H1 (cell line): ENCODE measurements at regions not wholly inside any gene's neighbourhood (a gene's known extent, or its start where the extent isn't known, plus 50 kb on each side); places are given as distances from the start of the nearest gene placed in this dataset.

ENCODE experiments used
- CTCF ChIA-PET: fragments of 300-600 bp; sonication (Branson Sonifier 250); formaldehyde crosslinking; loops from one replicate; lab custom pipeline; 2021; ENCODE audit not compliant: partially characterized antibody; lab: Charles Lee
- POLR2A ChIA-PET: fragments of 300-600 bp; sonication (Branson Sonifier 250); formaldehyde crosslinking; loops from one replicate; lab custom pipeline; 2021; ENCODE audit warnings: inconsistent platforms; ENCODE audit not compliant: partially characterized antibody; lab: Charles Lee
- DNase-seq, 2 experiments: peaks; one replicate each; pipeline versions ENCODE4 v3.0.0 to v3.0.0-alpha.2; 2010 to 2022; ENCODE audit warnings: low spot score in 2 of 2, low read depth in 1 of 2, mixed read lengths in 1 of 2
- FAIRE-seq: peaks from 2 replicates; lab custom pipeline; 2011; peaks lifted over from hg19 to GRCh38; lab: Jason Lieb, UNC
- H2AFZ ChIP-seq: 2 replicates; pipeline ENCODE4 v1.8.1; 2012; ENCODE audit warnings: low read length, inconsistent platforms
- H2AK5ac ChIP-seq: 2 replicates; pipeline ENCODE4 v1.6.1; 2013; ENCODE audit warnings: low read depth, low read length
- H2BK120ac ChIP-seq: replicated peaks from 2 replicates; pipeline ENCODE3; 2013; ENCODE audit warnings: low read depth, low read length, inconsistent platforms
- H2BK12ac ChIP-seq: 2 replicates; pipeline ENCODE4 v1.6.1; 2013; ENCODE audit warnings: low read depth, low read length
- H2BK15ac ChIP-seq: 2 replicates; pipeline ENCODE4 v1.6.1; 2013; ENCODE audit warnings: low read length
- H2BK20ac ChIP-seq: 2 replicates; pipeline ENCODE4 v1.6.1; 2013; ENCODE audit warnings: low read length
- H2BK5ac ChIP-seq: 2 replicates; pipeline ENCODE4 v1.6.1; 2013; ENCODE audit warnings: low read depth, low read length
- H3K14ac ChIP-seq: 2 replicates; pipeline ENCODE4 v1.6.1; 2013; ENCODE audit warnings: inconsistent platforms; ENCODE audit not compliant: insufficient read length
- H3K18ac ChIP-seq: 2 replicates; pipeline ENCODE4 v1.6.1; 2013; ENCODE audit warnings: low read length; ENCODE audit errors: extremely low read depth
- H3K23ac ChIP-seq: 2 replicates; pipeline ENCODE4 v1.6.1; 2013; ENCODE audit warnings: inconsistent platforms; ENCODE audit not compliant: insufficient read length
- H3K23me2 ChIP-seq: 2 replicates; pipeline ENCODE4 v1.6.1; 2013; ENCODE audit warnings: low read depth, low read length
- H3K27ac ChIP-seq: 2 replicates; pipeline ENCODE4 v1.6.1; 2011; ENCODE audit warnings: low read depth, low read length, inconsistent platforms
- H3K27me3 ChIP-seq, 4 experiments: replicated peaks in 1 of 4; 1 replicate in 1 of 4; 2 replicates in 3 of 4; pipeline versions ENCODE4 v1.6.1 to v1.8.1; 2011 to 2013; ENCODE audit warnings: low read length in 3 of 4, mild to moderate bottlenecking in 3 of 4, inconsistent platforms in 2 of 4, mixed read lengths in 2 of 4, moderate library complexity in 1 of 4; ENCODE audit not compliant: control insufficient read depth in 3 of 4, insufficient read depth in 3 of 4; ENCODE audit errors: extremely low read depth in 1 of 4
- H3K36me3 ChIP-seq, 4 experiments: 2 replicates each; pipeline versions ENCODE4 v1.6.1 to v1.8.1; 2011 to 2013; ENCODE audit warnings: mild to moderate bottlenecking in 4 of 4, low read length in 3 of 4, moderate library complexity in 2 of 4, control low read depth in 1 of 4, inconsistent platforms in 1 of 4; ENCODE audit not compliant: insufficient read depth in 4 of 4, control insufficient read depth in 2 of 4
- H3K4ac ChIP-seq: replicated peaks from 2 replicates; pipeline ENCODE3; 2013; ENCODE audit warnings: low read length, low read depth, mixed read lengths, inconsistent platforms; ENCODE audit not compliant: insufficient read length
- H3K4me1 ChIP-seq, 4 experiments: replicated peaks in 1 of 4; 1 replicate in 1 of 4; 2 replicates in 3 of 4; pipeline versions ENCODE4 v1.6.1 to v1.8.1; 2011 to 2013; ENCODE audit warnings: low read length in 3 of 4, inconsistent platforms in 2 of 4, mixed read lengths in 1 of 4; ENCODE audit not compliant: insufficient read depth in 4 of 4, control insufficient read depth in 3 of 4
- H3K4me2 ChIP-seq, 2 experiments: 2 replicates each; pipeline versions ENCODE4 v1.6.1 to v1.8.1; 2011 to 2013; ENCODE audit warnings: low read depth in 2 of 2, low read length in 2 of 2, control low read depth in 1 of 2, inconsistent platforms in 1 of 2, mild to moderate bottlenecking in 1 of 2; ENCODE audit not compliant: insufficient read depth in 1 of 2
- H3K4me3 ChIP-seq, 4 experiments: fragments of 200-600, 300-600 bp in 1 of 4; sonication (generic), shearing (Covaris generic), sonication (Bioruptor Twin) in 1 of 4; 2 replicates each; pipeline versions ENCODE4 v1.5.1 to v1.8.1; 2011 to 2016; ENCODE audit warnings: low read length in 4 of 4, low read depth in 3 of 4, control low read depth in 2 of 4, inconsistent platforms in 2 of 4, mild to moderate bottlenecking in 2 of 4, mixed read lengths in 1 of 4, moderate library complexity in 1 of 4; ENCODE audit not compliant: insufficient read depth in 2 of 4; ENCODE audit errors: extremely low read depth in 1 of 4
- H3K56ac ChIP-seq: replicated peaks from 2 replicates; pipeline ENCODE3; 2013; ENCODE audit warnings: low read depth, mild to moderate bottlenecking, mixed read lengths, low read length, inconsistent platforms; ENCODE audit not compliant: insufficient read length
- H3K79me1 ChIP-seq: 2 replicates; pipeline ENCODE4 v1.6.1; 2013; ENCODE audit warnings: low read depth, low read length, control low read depth
- H3K79me2 ChIP-seq, 2 experiments: 2 replicates each; pipeline versions ENCODE4 v1.6.1 to v1.8.1; 2012 to 2013; ENCODE audit warnings: low read length in 2 of 2, mild to moderate bottlenecking in 2 of 2, inconsistent platforms in 1 of 2; ENCODE audit not compliant: insufficient read depth in 2 of 2, control insufficient read depth in 1 of 2
- H3K9ac ChIP-seq, 4 experiments: replicated peaks in 1 of 4; 1 replicate in 1 of 4; 2 replicates in 3 of 4; pipeline versions ENCODE4 v1.6.1 to v1.8.1; 2011 to 2013; ENCODE audit warnings: low read depth in 3 of 4, low read length in 3 of 4, control low read depth in 2 of 4, mild to moderate bottlenecking in 2 of 4, moderate library complexity in 2 of 4, inconsistent platforms in 1 of 4; ENCODE audit errors: extremely low read depth in 1 of 4
- H3K9me3 ChIP-seq, 2 experiments: 2 replicates each; pipeline versions ENCODE4 v1.6.1 to v1.8.1; 2012 to 2013; ENCODE audit warnings: mild to moderate bottlenecking in 2 of 2, moderate library complexity in 2 of 2, control low read depth in 1 of 2, inconsistent platforms in 1 of 2, low read depth in 1 of 2, low read length in 1 of 2, mixed read lengths in 1 of 2; ENCODE audit not compliant: insufficient read depth in 2 of 2
- H4K20me1 ChIP-seq, 2 experiments: replicated peaks in 1 of 2; 2 replicates each; pipeline versions ENCODE3 to v1.8.1; 2011 to 2013; ENCODE audit warnings: inconsistent platforms in 2 of 2, low read length in 2 of 2, mild to moderate bottlenecking in 1 of 2; ENCODE audit not compliant: insufficient read depth in 2 of 2, control insufficient read depth in 1 of 2
- H4K5ac ChIP-seq: 2 replicates; pipeline ENCODE4 v1.6.1; 2013; ENCODE audit warnings: low read length, low read depth, mixed read lengths, inconsistent platforms; ENCODE audit not compliant: insufficient read length
- H4K8ac ChIP-seq: 2 replicates; pipeline ENCODE4 v1.8.0; 2013; ENCODE audit warnings: mild to moderate bottlenecking, moderate library complexity, low read length, inconsistent platforms; ENCODE audit not compliant: insufficient read depth; ENCODE audit errors: extremely low read depth
- H4K91ac ChIP-seq: replicated peaks from 2 replicates; pipeline ENCODE3; 2013; ENCODE audit warnings: low read length, mixed read lengths, inconsistent platforms; ENCODE audit not compliant: insufficient read length
- CHD2 ChIP-seq: IDR thresholded peaks from 2 replicates; pipeline ENCODE4 v1.6.1; 2012; ENCODE audit warnings: low read length, improper control_type of control experiment
- CREB1 ChIP-seq: IDR thresholded peaks from 2 replicates; pipeline ENCODE4 v1.6.1; 2012; ENCODE audit warnings: inconsistent platforms
- EZH2 ChIP-seq: fragments of 200-600 bp; sonication (generic); IDR thresholded peaks from 2 replicates; pipeline ENCODE4 v1.7.1; 2012; ENCODE audit warnings: low read depth, mild to moderate bottlenecking, moderate library complexity, low read length, inconsistent platforms; ENCODE audit not compliant: severe bottlenecking
- GABPA ChIP-seq: IDR thresholded peaks from 2 replicates; pipeline ENCODE4 v1.6.1; 2011; ENCODE audit warnings: mild to moderate bottlenecking, low read length, moderate library complexity, borderline replicate concordance; ENCODE audit not compliant: insufficient read depth
- GTF2F1 ChIP-seq: IDR thresholded peaks from 2 replicates; pipeline ENCODE4 v1.6.1; 2012; ENCODE audit warnings: low read depth, low read length, improper control_type of control experiment, borderline replicate concordance
- JUN ChIP-seq: IDR thresholded peaks from 2 replicates; pipeline ENCODE4 v1.6.1; 2011; ENCODE audit warnings: low read depth, mild to moderate bottlenecking, improper control_type of control experiment, low read length
- RBBP5 ChIP-seq: IDR thresholded peaks from 2 replicates; pipeline ENCODE4 v1.7.1; 2012; ENCODE audit warnings: low read depth, mild to moderate bottlenecking, inconsistent platforms, low read length, moderate library complexity, borderline replicate concordance
- SP4 ChIP-seq: IDR thresholded peaks from 2 replicates; pipeline ENCODE4 v1.6.1; 2012; ENCODE audit warnings: low read length, inconsistent platforms
- WGBS, 2 experiments: shearing (Covaris generic) in 1 of 2; methylation state at CpG; one replicate each; pipeline versions ENCODE4 v1.1.6 to v1.1.7; 2013 to 2015; ENCODE audit warnings: low lambda C conversion rate in 2 of 2, mixed read lengths in 2 of 2, inconsistent platforms in 1 of 2, low coverage in 1 of 2, missing lambda C conversion rate in 1 of 2; ENCODE audit not compliant: insufficient replicate concordance in 2 of 2, insufficient coverage in 1 of 2, insufficient read length in 1 of 2; ENCODE audit errors: extremely low coverage in 1 of 2, missing lambda C conversion rate in 1 of 2; 5-methylcytosine and 5-hydroxymethylcytosine counted together

GRCh38 chr5:51644976-51645375, 261.7 kb downstream of the ISL1 start:
- FAIRE-seq, result no peak
- H3K4ac ChIP-seq, result no peak overlapping the region

More at GRCh38 chr5:51644976-51645375, 261.7 kb downstream of the ISL1 start:
- ChIA-PET CTCF (no interaction called here), POLR2A (no interaction called here)
- Histone ChIP-seq H2AFZ (no peak overlapping the region), H3K23ac (no peak overlapping the region), H3K27me3 (no peaks in the 10 kb centered on the region), H4K8ac (no peak overlapping the region), H2BK120ac (no peak overlapping the region), H3K4me2 (no peak overlapping the region), H2BK12ac (no peak overlapping the region), H3K4me3 (no peak overlapping the region), H3K79me2 (no peaks in the 10 kb centered on the region), H3K79me1 (no peaks in the 10 kb centered on the region), H4K20me1 (no peaks in the 10 kb centered on the region), H4K91ac (no peak overlapping the region), H2BK20ac (no peak overlapping the region), H2AK5ac (no peak overlapping the region), H3K14ac (no peak overlapping the region), H2BK15ac (no peak overlapping the region), H3K56ac (no peak overlapping the region), H3K9ac (no peak overlapping the region), H2BK5ac (no peak overlapping the region), H3K18ac (no peak overlapping the region), H4K5ac (no peak overlapping the region), H3K36me3 (no peaks in the 10 kb centered on the region), H3K27ac (no peak overlapping the region), H3K9me3 (no peaks in the 10 kb centered on the region), H3K23me2 (no peaks in the 10 kb centered on the region), H3K4me1 (no peaks in the 10 kb centered on the region)
- 92% methylated on average over 2 of the region's 2 CpGs; no CpG with 5 or more reads in 1 of the 2 experiments for WGBS, 2 experiments
- DNase-seq, result no peak
- no peak for TF ChIP-seq GTF2F1
- TF ChIP-seq SP4, result no peak
- TF ChIP-seq CHD2, result no peak
- no peak for TF ChIP-seq JUN
- no peak for TF ChIP-seq EZH2
- TF ChIP-seq GABPA, result no peak
- no peak for TF ChIP-seq RBBP5
- TF ChIP-seq CREB1, result no peak
